ENCODE measurements at regions not wholly inside any gene's neighbourhood (a gene's known extent, or its start where the extent isn't known, plus 50 kb on each side); places are given as distances from the start of the nearest gene placed in this dataset.
"Not testable (repeated sequence)": the region's sequence is repeated elsewhere in the genome, so short reads cannot be mapped to it uniquely, and the experiment has no call there.

GRCh38 chr7:49708590-49708989 lies 64.8 kb upstream of the VWC2 start:
- Histone ChIP-seq H3K9me3 (ENCODE audit: control insufficient read depth in 2 of 2, insufficient read depth in 1 of 2, low read depth in 1 of 2, low read length in 1 of 2) (no peaks in the 10 kb centered on the region), H3K27ac (ENCODE audit: low read depth in 2 of 2, low read length in 1 of 2) (no peak overlapping the region), H3K27me3 (ENCODE audit: control insufficient read depth in 1 of 2, insufficient read depth in 2 of 2, low read length in 2 of 2) (no peaks in the 10 kb centered on the region), H3K36me3 (ENCODE audit: control insufficient read depth in 2 of 2, insufficient read depth in 2 of 2, low read length in 1 of 2) (no peaks in the 10 kb centered on the region), H3K4me3 (ENCODE audit: low read depth in 1 of 2, low read length in 2 of 2) (no peak overlapping the region), H3K4me1 (ENCODE audit: control insufficient read depth in 2 of 2, insufficient read depth in 2 of 2, low read length in 1 of 2) (peaks cover 0 to 2% of the 10 kb centered on the region in 2 donors)
- WGBS, 2 donors, result 90 to 91% methylated on average over 5 of the region's 5 CpGs

- not testable (repeated sequence) for H3K27ac ChIP-seq (ENCODE audit: low read depth in 2 of 2, low read length in 1 of 2); H3K4me1 ChIP-seq (ENCODE audit: control insufficient read depth in 2 of 2, insufficient read depth in 2 of 2, low read length in 1 of 2); H3K27me3 ChIP-seq (ENCODE audit: control insufficient read depth in 1 of 2, insufficient read depth in 2 of 2, low read length in 2 of 2); H3K4me3 ChIP-seq (ENCODE audit: low read depth in 1 of 2, low read length in 2 of 2); H3K9me3 ChIP-seq (ENCODE audit: control insufficient read depth in 2 of 2, insufficient read depth in 1 of 2, low read depth in 1 of 2, low read length in 1 of 2); H3K36me3 ChIP-seq (ENCODE audit: control insufficient read depth in 2 of 2, insufficient read depth in 2 of 2, low read length in 1 of 2)
- WGBS, 2 donors, result 94 to 96% methylated on average over 28 of the region's 28 CpGs
Measured at GRCh38 chr7:49711072-49711723, 62.2 kb upstream of the VWC2 start.

DNA sequence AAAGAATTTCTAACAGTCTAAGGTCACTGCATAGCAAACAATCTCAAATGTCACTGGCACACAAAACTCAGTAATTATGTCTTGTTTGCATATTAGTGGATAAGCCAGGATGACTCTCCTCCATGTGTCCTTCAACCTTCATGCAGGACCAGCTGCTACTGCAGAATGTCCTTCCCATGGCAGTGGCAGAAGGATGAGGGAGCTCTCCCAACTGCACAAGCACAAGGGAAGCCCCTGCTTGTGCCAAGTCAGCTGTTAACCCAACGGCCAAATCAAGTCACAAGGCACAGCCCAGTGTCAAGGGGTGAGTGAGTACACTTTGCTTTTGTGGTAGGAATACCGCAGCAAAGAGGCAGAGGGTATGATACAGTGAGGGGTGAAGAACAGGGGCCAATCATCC lies 59.3 kb upstream of the VWC2 start:
- Histone ChIP-seq H3K4me1 (ENCODE audit: control insufficient read depth in 2 of 2, insufficient read depth in 2 of 2, low read length in 1 of 2) (peaks cover 0 to 2% of the 10 kb centered on the region in 2 donors), H3K27me3 (ENCODE audit: control insufficient read depth in 1 of 2, insufficient read depth in 2 of 2, low read length in 2 of 2) (no peaks in the 10 kb centered on the region), H3K4me3 (ENCODE audit: low read depth in 1 of 2, low read length in 2 of 2) (no peak overlapping the region), H3K9me3 (ENCODE audit: control insufficient read depth in 2 of 2, insufficient read depth in 1 of 2, low read depth in 1 of 2, low read length in 1 of 2) (no peaks in the 10 kb centered on the region), H3K27ac (ENCODE audit: low read depth in 2 of 2, low read length in 1 of 2) (no peak overlapping the region), H3K36me3 (ENCODE audit: control insufficient read depth in 2 of 2, insufficient read depth in 2 of 2, low read length in 1 of 2) (no peaks in the 10 kb centered on the region)
- 52 to 53% methylated on average over 2 of the region's 2 CpGs for WGBS, 2 donors

- no peaks in the 10 kb centered on the region for H3K27me3 ChIP-seq (ENCODE audit: control insufficient read depth in 1 of 2, insufficient read depth in 2 of 2, low read length in 2 of 2)
- H3K27ac ChIP-seq (ENCODE audit: low read depth in 2 of 2, low read length in 1 of 2), result no peak overlapping the region
- 82 to 89% methylated on average over 2 of the region's 2 CpGs for WGBS, 2 donors
- H3K4me1 ChIP-seq (ENCODE audit: control insufficient read depth in 2 of 2, insufficient read depth in 2 of 2, low read length in 1 of 2), result no peaks in the 10 kb centered on the region
- H3K4me3 ChIP-seq (ENCODE audit: low read depth in 1 of 2, low read length in 2 of 2), result no peak overlapping the region
- no peaks in the 10 kb centered on the region for H3K36me3 ChIP-seq (ENCODE audit: control insufficient read depth in 2 of 2, insufficient read depth in 2 of 2, low read length in 1 of 2)
- H3K9me3 ChIP-seq (ENCODE audit: control insufficient read depth in 2 of 2, insufficient read depth in 1 of 2, low read depth in 1 of 2, low read length in 1 of 2), result no peaks in the 10 kb centered on the region
Measured at GRCh38 chr7:49715486-49715885, 58.0 kb upstream of the VWC2 start.

GRCh38 chr7:49717547-49717946 lies 55.9 kb upstream of the VWC2 start:
- 85% methylated on average over 2 of the region's 2 CpGs for WGBS, 2 donors
- no peaks in the 10 kb centered on the region for H3K36me3 ChIP-seq (ENCODE audit: control insufficient read depth in 2 of 2, insufficient read depth in 2 of 2, low read length in 1 of 2)
- H3K27me3 ChIP-seq (ENCODE audit: control insufficient read depth in 1 of 2, insufficient read depth in 2 of 2, low read length in 2 of 2), result no peaks in the 10 kb centered on the region
- H3K4me1 ChIP-seq (ENCODE audit: control insufficient read depth in 2 of 2, insufficient read depth in 2 of 2, low read length in 1 of 2), result no peaks in the 10 kb centered on the region
- no peak overlapping the region for H3K27ac ChIP-seq (ENCODE audit: low read depth in 2 of 2, low read length in 1 of 2)
- H3K4me3 ChIP-seq (ENCODE audit: low read depth in 1 of 2, low read length in 2 of 2), result no peak overlapping the region
- no peaks in the 10 kb centered on the region for H3K9me3 ChIP-seq (ENCODE audit: control insufficient read depth in 2 of 2, insufficient read depth in 1 of 2, low read depth in 1 of 2, low read length in 1 of 2)

- WGBS, 2 donors, result 35 to 39% methylated on average over 4 of the region's 4 CpGs
- no peaks in the 10 kb centered on the region for H3K9me3 ChIP-seq (ENCODE audit: control insufficient read depth in 2 of 2, insufficient read depth in 1 of 2, low read depth in 1 of 2, low read length in 1 of 2)
- no peak overlapping the region for H3K27ac ChIP-seq (ENCODE audit: low read depth in 2 of 2, low read length in 1 of 2)
- no peaks in the 10 kb centered on the region for H3K36me3 ChIP-seq (ENCODE audit: control insufficient read depth in 2 of 2, insufficient read depth in 2 of 2, low read length in 1 of 2)
- no peak overlapping the region for H3K4me3 ChIP-seq (ENCODE audit: low read depth in 1 of 2, low read length in 2 of 2)
- H3K4me1 ChIP-seq (ENCODE audit: control insufficient read depth in 2 of 2, insufficient read depth in 2 of 2, low read length in 1 of 2), result no peaks in the 10 kb centered on the region
- H3K27me3 ChIP-seq (ENCODE audit: control insufficient read depth in 1 of 2, insufficient read depth in 2 of 2, low read length in 2 of 2), result no peaks in the 10 kb centered on the region
Measured at GRCh38 chr7:49718760-49719159, 54.7 kb upstream of the VWC2 start.

DNA sequence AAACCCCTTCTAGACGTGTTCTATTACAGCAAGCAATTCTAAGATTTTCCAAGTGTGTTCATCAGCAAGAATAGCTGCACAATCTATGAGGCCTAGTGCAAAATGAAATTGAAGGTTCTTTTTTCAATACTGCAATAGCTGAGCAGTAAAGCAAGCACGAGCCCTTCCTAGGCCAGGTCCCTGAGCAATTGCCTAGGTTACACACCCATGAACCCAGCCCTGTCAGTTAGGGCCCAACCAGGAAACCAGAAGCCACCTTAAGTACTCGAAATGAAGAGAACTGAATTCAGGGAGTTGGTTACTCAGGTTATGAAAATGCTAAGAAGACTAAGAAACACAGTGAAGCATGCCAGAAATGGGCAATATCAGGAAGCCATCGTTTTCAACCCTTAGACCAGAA lies 52.0 kb upstream of the VWC2 start:
- WGBS, 2 donors, result 70% methylated on average over 4 of the region's 4 CpGs
- H3K9me3 ChIP-seq (ENCODE audit: control insufficient read depth in 2 of 2, insufficient read depth in 1 of 2, low read depth in 1 of 2, low read length in 1 of 2), result no peaks in the 10 kb centered on the region
- no peaks in the 10 kb centered on the region for H3K4me1 ChIP-seq (ENCODE audit: control insufficient read depth in 2 of 2, insufficient read depth in 2 of 2, low read length in 1 of 2)
- no peak overlapping the region for H3K4me3 ChIP-seq (ENCODE audit: low read depth in 1 of 2, low read length in 2 of 2)
- no peaks in the 10 kb centered on the region for H3K36me3 ChIP-seq (ENCODE audit: control insufficient read depth in 2 of 2, insufficient read depth in 2 of 2, low read length in 1 of 2)
- H3K27me3 ChIP-seq (ENCODE audit: control insufficient read depth in 1 of 2, insufficient read depth in 2 of 2, low read length in 2 of 2), result no peaks in the 10 kb centered on the region
- no peak overlapping the region for H3K27ac ChIP-seq (ENCODE audit: low read depth in 2 of 2, low read length in 1 of 2)

Data from esophagus (tissue), 2 donors.